HepG2 (cell line): ENCODE measurements at regions not wholly inside any gene's neighbourhood (a gene's known extent, or its start where the extent isn't known, plus 50 kb on each side); places are given as distances from the start of the nearest gene placed in this dataset.

ENCODE experiments used
- ATM ChIP-seq: fragments of 450-650 bp; IDR thresholded peaks from 2 replicates; pipeline ENCODE4 v1.7.1; 2017; ENCODE audit warnings: mild to moderate bottlenecking, borderline replicate concordance
- FOXA1 ChIP-seq, 2 experiments: fragments of 450-650 bp in 1 of 2; sonication (generic) in 1 of 2; formaldehyde crosslinking in 1 of 2; IDR thresholded peaks; 2 replicates each; pipeline versions ENCODE4 v1.4.0 to v1.6.1; 2016 to 2020; ENCODE audit warnings: missing genetic modification reagents in 1 of 2
- GTF2F1 ChIP-seq: fragments of 150-350 bp; IDR thresholded peaks from 2 replicates; pipeline ENCODE4 v1.6.1; 2014; ENCODE audit warnings: low read length
- LCORL ChIP-seq, 2 experiments: fragments of 450-650 bp in 1 of 2; sonication (generic) in 1 of 2; formaldehyde crosslinking in 1 of 2; IDR thresholded peaks; 2 replicates each; pipeline versions ENCODE4 v1.5.0 to v1.6.1; 2017 to 2020; ENCODE audit warnings: antibody characterized with exemption in 1 of 2, missing genetic modification reagents in 1 of 2
- PAX8 ChIP-seq: sonication (generic); formaldehyde crosslinking; IDR thresholded peaks from 2 replicates; pipeline ENCODE4 v1.8.0; 2022; ENCODE audit warnings: mild to moderate bottlenecking, missing genetic modification reagents, borderline replicate concordance
- ZFY ChIP-seq: sonication (generic); formaldehyde crosslinking; IDR thresholded peaks from 2 replicates; pipeline ENCODE4 v1.4.0; 2020; ENCODE audit warnings: missing genetic modification reagents
- ZNF567 ChIP-seq: sonication (generic); formaldehyde crosslinking; IDR thresholded peaks from 2 replicates; pipeline ENCODE4 v1.8.1; 2023; ENCODE audit warnings: mild to moderate bottlenecking, missing genetic modification reagents, borderline replicate concordance
- ZNF576 ChIP-seq: sonication (generic); formaldehyde crosslinking; IDR thresholded peaks from 2 replicates; pipeline ENCODE4 v1.4.0; 2020; ENCODE audit warnings: mild to moderate bottlenecking, missing genetic modification reagents
- TF ChIP-seq, protein P1 (sequence below): fragments of 450-650 bp; IDR thresholded peaks from 2 replicates; pipeline ENCODE4 v1.6.1; 2016
- TF ChIP-seq, protein P2 (sequence below): sonication (generic); formaldehyde crosslinking; IDR thresholded peaks from 2 replicates; pipeline ENCODE4 v1.4.0; 2020; ENCODE audit warnings: mild to moderate bottlenecking, missing genetic modification reagents

DNA sequence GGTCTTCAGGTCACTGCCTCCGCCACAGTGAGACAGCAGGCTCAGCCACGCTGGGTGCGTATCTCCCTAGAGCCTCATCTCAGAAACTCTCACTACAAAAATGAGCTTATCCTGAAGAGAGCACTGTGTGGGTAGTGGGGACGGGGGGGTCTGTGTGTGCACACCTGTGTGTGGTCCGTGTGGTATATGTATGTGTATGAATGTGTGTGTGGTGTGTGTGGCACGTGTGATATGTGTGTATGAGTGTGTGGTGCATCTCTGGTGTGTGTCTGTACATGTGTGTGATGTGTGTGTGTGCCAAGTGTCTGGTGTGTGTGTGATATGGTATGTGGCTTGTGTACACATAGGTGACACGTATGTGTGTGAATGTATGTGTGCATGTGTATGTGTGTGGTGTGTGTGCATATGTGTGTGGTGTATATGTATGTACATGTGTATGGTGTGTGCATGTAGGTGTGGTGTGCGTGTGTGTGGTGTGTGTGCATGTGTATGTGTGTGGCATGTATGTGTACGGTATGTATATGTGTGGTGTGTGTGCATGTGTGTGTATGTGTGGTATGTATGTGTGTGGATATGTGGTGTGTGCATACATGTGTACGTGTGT lies 332.2 kb downstream of the EIPR1 start (continued):
- TF ChIP-seq ZNF567 (CRISPR knock-in tag) (0 out of 2 replicates have a peak, but pooled peaks have one; percentile 55), PAX8 (CRISPR knock-in tag) (no peak), ATM (peak; percentile 69; the same call in 1 of the 2 replicates), FOXA1 (IDR thresholded peaks at IDR 0.05) (0 out of 2 replicates have a peak, but pooled peaks have one; percentile 9), FOXA1 (CRISPR knock-in tag; IDR thresholded peaks at IDR 0.05) (no peak), ZFY (no peak), ZNF576 (CRISPR knock-in tag) (no peak), LCORL (IDR thresholded peaks at IDR 0.05) (peak; percentile 40; the same call in 1 of the 2 replicates), LCORL (CRISPR knock-in tag; IDR thresholded peaks at IDR 0.05) (no peak), GTF2F1 (no peak)
- TF ChIP-seq, protein P1, sequence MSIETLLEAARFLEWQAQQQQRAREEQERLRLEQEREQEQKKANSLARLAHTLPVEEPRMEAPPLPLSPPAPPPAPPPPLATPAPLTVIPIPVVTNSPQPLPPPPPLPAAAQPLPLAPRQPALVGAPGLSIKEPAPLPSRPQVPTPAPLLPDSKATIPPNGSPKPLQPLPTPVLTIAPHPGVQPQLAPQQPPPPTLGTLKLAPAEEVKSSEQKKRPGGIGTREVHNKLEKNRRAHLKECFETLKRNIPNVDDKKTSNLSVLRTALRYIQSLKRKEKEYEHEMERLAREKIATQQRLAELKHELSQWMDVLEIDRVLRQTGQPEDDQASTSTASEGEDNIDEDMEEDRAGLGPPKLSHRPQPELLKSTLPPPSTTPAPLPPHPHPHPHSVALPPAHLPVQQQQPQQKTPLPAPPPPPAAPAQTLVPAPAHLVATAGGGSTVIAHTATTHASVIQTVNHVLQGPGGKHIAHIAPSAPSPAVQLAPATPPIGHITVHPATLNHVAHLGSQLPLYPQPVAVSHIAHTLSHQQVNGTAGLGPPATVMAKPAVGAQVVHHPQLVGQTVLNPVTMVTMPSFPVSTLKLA, result peak; percentile 76
- TF ChIP-seq, protein P2, sequence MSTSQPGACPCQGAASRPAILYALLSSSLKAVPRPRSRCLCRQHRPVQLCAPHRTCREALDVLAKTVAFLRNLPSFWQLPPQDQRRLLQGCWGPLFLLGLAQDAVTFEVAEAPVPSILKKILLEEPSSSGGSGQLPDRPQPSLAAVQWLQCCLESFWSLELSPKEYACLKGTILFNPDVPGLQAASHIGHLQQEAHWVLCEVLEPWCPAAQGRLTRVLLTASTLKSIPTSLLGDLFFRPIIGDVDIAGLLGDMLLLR, result 0 out of 2 replicates have a peak, but pooled peaks have one; percentile 25
